ENCODE measurements at regions not wholly inside any gene's neighbourhood (a gene's known extent, or its start where the extent isn't known, plus 50 kb on each side); places are given as distances from the start of the nearest gene placed in this dataset.

GRCh38 chr5:123696921-123697341 lies 185.0 kb downstream of the CSNK1G3 start:
- POLR2A ChIA-PET, result no interaction called here
- no peak overlapping the region for H3K4me3 ChIP-seq (replicated peaks in 1 of 3; ENCODE audit: insufficient read depth in 1 of 3, low read depth in 2 of 3, low read length in 3 of 3)
- in situ Hi-C loops (cut with HindIII; ENCODE audit: extremely low pct_ligation_motif_present, low pct_unique_long_range_greater_than_20kb), result no loop called here
- H3K4me2 ChIP-seq (ENCODE audit: low read depth, low read length), result no peak overlapping the region
- WGBS (ENCODE audit: low lambda C conversion rate), result 8% methylated on average over 4 of the region's 4 CpGs
- intact Hi-C loops (cut with micrococcal nuclease; ENCODE audit: unreplicated experiment), result no loop called here
- TF ChIP-seq NKX3-1 (CRISPR knock-in tag; IDR thresholded peaks at IDR 0.05) (no peak), ZNF605 (CRISPR knock-in tag; IDR thresholded peaks at IDR 0.05) (no peak), ZNF713 (CRISPR knock-in tag; IDR thresholded peaks at IDR 0.05) (no peak)
- no peaks in the 10 kb centered on the region for H3K9me3 ChIP-seq (ENCODE audit: low read length)
- FAIRE-seq (no peak), ATAC-seq (no peak), DNase-seq (ENCODE audit: low spot score) (no peak)
- CTCF ChIA-PET (ENCODE audit: low intra/inter-chr PET ratio, low total read pairs), result no interaction called here
- no peaks in the 10 kb centered on the region for H3K79me2 ChIP-seq (ENCODE audit: insufficient read depth, low read length)
- no peak overlapping the region for H2AFZ ChIP-seq (ENCODE audit: low read length)
- no peaks in the 10 kb centered on the region for H3K4me1 ChIP-seq (ENCODE audit: insufficient read depth, low read length)
- no peaks in the 10 kb centered on the region; a peak in 1 of 5 replicates for H3K27me3 ChIP-seq (ENCODE audit: control insufficient read depth in 1 of 2, insufficient read depth in 2 of 2, low read length in 2 of 2)
- H3K36me3 ChIP-seq (replicated peaks in 1 of 2; ENCODE audit: control insufficient read depth in 1 of 2, insufficient read depth in 2 of 2, low read length in 2 of 2), result no peaks in the 10 kb centered on the region
- H3K9ac ChIP-seq (ENCODE audit: insufficient read depth, low read depth, low read length), result no peak overlapping the region
- no peak overlapping the region for H3K27ac ChIP-seq (ENCODE audit: extremely low read length, insufficient read depth, low read length)
- BruUV-seq (replicated peaks), result no TSS peak
- no peaks in the 10 kb centered on the region for H4K20me1 ChIP-seq (ENCODE audit: insufficient read depth, low read length)

- ATAC-seq, result no peak
- Histone ChIP-seq H3K4me3 (replicated peaks in 1 of 3; ENCODE audit: insufficient read depth in 1 of 3, low read depth in 2 of 3, low read length in 3 of 3) (no peak overlapping the region), H3K4me1 (ENCODE audit: insufficient read depth, low read length) (no peaks in the 10 kb centered on the region), H3K27me3 (ENCODE audit: control insufficient read depth in 1 of 2, insufficient read depth in 2 of 2, low read length in 2 of 2) (no peaks in the 10 kb centered on the region), H2AFZ (ENCODE audit: low read length) (no peak overlapping the region), H3K27ac (ENCODE audit: extremely low read length, insufficient read depth, low read length) (no peak overlapping the region), H3K79me2 (ENCODE audit: insufficient read depth, low read length) (no peaks in the 10 kb centered on the region), H3K36me3 (replicated peaks in 1 of 2; ENCODE audit: control insufficient read depth in 1 of 2, insufficient read depth in 2 of 2, low read length in 2 of 2) (no peaks in the 10 kb centered on the region), H3K9me3 (ENCODE audit: low read length) (no peaks in the 10 kb centered on the region), H4K20me1 (ENCODE audit: insufficient read depth, low read length) (no peaks in the 10 kb centered on the region), H3K9ac (ENCODE audit: insufficient read depth, low read depth, low read length) (no peak overlapping the region), H3K4me2 (ENCODE audit: low read depth, low read length) (no peak overlapping the region)
- intact Hi-C loops (cut with micrococcal nuclease; ENCODE audit: unreplicated experiment) (no loop called here), in situ Hi-C loops (cut with HindIII; ENCODE audit: extremely low pct_ligation_motif_present, low pct_unique_long_range_greater_than_20kb) (no loop called here)
- FAIRE-seq, result no peak
- POLR2A ChIA-PET, result no interaction called here
- DNase-seq (ENCODE audit: low spot score), result no peak
- TF ChIP-seq ELF4 (CRISPR knock-in tag; IDR thresholded peaks at IDR 0.05; ENCODE audit: borderline replicate concordance) (no peak), SALL2 (CRISPR knock-in tag; IDR thresholded peaks at IDR 0.05) (no peak), ZEB1 (IDR thresholded peaks at IDR 0.05; ENCODE audit: insufficient replicate concordance, low read depth) (no peak), ZGPAT (CRISPR knock-in tag; IDR thresholded peaks at IDR 0.05) (no peak), TFAP4 (IDR thresholded peaks at IDR 0.05; ENCODE audit: borderline replicate concordance, low read depth) (no peak), CREM (IDR thresholded peaks at IDR 0.05) (no peak), CREM (CRISPR knock-in tag; IDR thresholded peaks at IDR 0.05) (no peak), E2F1 (CRISPR knock-in tag; IDR thresholded peaks at IDR 0.05) (no peak)
- CTCF ChIA-PET (ENCODE audit: low intra/inter-chr PET ratio, low total read pairs), result no interaction called here
- BruUV-seq (replicated peaks), result no TSS peak
These were observed 178.8 kb downstream of the CSNK1G3 start for GRCh38 chr5:123690821-123691220.
